NCI-H146 treated with DMSO at 0.1 percent for 48 hours (cell line): ENCODE measurements at regions not wholly inside any gene's neighbourhood (a gene's known extent, or its start where the extent isn't known, plus 50 kb on each side); places are given as distances from the start of the nearest gene placed in this dataset.
"Not testable (repeated sequence)": the region's sequence is repeated elsewhere in the genome, so short reads cannot be mapped to it uniquely, and the experiment has no call there.

Experiments
- DNase-seq: peaks from one replicate; lab custom pipeline; 2025; ENCODE audit not compliant: unreplicated experiment; lab: John Stamatoyannopoulos, UW

DNA sequence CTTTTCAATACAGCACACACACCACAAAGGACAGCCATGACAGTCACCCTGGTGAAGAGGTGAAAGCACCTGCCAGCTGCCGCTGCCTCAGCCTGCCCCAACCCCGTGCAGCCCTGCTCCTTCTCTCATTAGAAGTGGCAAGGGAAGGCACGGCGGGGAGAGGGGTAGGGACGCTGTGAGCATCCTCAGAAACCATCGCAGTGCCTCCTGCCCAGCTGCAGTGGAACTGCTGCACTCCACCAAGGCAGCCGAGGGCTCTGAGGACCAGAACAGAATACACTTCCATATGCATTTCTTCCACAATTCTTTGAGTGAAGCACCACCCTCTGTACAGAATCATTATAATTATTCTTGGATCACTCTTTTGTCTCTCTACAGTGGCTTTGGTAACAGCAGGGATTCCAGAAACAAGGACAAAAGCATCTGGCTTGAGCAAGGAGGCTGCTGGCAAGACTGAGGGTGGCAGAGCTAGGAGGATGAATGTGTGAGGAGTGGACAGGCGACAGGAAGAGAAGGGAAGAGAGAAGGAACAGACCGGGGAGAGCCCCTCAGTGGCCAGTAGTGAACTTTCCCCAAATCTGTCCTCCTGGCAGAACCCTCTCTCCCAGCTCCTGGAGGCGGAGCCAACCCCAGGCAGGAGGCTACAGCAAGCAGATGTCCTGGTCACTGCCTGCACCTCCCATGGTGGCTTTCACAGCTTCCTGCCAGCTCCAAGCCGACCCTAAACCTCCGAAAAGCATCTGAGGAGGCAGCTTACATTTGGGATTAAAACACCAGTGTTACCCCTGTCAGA is 73.2 kb downstream of the MTNR1A start:
- no peak for DNase-seq

- DNase-seq = no peak
Measured at GRCh38 chr4:186475202-186475601, 80.2 kb downstream of the MTNR1A start.

- DNase-seq = no peak
Measured at GRCh38 chr4:186473933-186474332, 81.4 kb downstream of the MTNR1A start.

- no peak for DNase-seq
Measured at GRCh38 chr4:186472948-186473347, 82.4 kb downstream of the MTNR1A start.

DNA sequence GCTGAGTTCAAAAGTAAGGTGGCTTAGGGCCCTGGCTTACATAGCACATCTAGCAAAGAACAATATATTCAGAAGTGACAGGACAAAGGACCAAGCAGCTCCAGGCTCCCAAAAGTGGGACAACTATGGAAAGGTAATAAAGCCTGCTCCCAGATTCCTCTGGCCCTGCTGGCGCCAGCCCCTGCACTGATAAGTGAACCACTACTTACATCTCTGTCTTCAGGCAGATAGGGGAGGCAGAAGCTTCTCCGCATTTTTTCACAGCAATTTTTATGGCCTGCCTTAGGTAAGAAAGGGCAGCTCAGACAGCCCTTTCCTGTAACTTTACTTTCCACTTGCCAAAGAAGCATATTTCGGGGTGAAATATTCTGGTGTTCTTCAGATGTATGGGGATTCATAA is 83.9 kb downstream of the MTNR1A start:
- DNase-seq = no peak

- no peak for DNase-seq
Measured at GRCh38 chr4:186458050-186458449, 97.3 kb downstream of the MTNR1A start.

DNA sequence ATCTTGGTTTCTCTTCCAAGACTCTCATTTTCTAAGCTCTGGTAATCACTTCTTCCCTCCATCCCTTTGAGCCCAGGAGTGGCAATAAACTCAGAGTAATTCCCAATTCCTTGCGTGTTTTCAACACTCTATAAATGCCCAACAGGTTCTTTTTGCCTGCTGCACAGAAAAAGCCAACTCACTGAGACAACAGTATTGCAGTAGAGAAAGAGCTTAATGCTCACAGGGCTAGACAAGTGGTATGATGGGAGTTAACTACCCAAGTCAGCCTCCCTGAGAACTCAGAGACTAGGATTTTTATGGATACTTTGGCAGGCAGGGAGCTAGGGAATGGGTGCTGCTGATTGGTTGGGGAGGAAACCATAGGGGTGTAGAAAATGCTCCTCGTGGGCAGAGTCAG is 103.4 kb downstream of the MTNR1A start:
- no peak for DNase-seq

- DNase-seq = no peak
Measured at GRCh38 chr4:186449954-186450353, 105.4 kb downstream of the MTNR1A start.

DNA sequence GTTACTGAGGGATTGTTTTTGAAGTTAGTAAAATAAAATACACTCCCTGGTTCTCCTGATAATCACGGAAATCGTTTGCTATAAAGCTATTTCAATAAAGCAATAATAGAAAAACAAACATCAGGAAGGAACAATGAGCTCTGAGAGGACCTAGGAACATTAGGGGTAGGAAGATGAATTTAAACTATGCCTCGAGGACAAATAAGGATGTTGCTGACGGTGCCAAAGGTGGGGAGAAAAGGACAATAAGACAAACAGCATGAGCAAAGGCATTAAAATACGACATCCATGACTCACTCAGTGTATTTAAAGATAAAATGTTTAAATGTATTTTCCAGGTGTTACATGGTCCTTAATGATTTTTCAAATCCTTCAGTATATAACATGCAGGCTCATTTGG is 110.3 kb downstream of the MTNR1A start:
- DNase-seq = no peak

- no peak for DNase-seq
Measured at GRCh38 chr4:186441502-186441901, 113.9 kb downstream of the MTNR1A start.

- no peak for DNase-seq
Measured at GRCh38 chr4:186428481-186428880, 126.9 kb downstream of the MTNR1A start.

DNA sequence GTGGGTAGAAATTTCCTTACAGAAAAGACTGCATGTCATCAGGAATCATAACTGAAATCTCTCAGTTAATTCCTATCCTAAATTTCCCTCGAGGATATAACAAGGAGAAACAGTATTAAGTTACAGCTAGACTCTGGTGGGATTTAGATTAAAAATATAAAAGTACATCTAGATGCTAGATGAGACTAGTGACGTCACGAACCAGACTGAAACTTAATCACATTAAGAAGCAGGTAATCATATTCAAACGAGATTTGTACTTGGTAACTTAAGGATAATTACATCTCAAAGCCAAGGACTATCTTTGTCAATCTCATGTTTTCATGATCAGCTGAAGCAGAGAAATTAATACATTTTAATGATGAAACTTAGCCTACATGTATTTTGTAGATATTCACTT is 130.6 kb downstream of the MTNR1A start:
- DNase-seq = no peak

DNA sequence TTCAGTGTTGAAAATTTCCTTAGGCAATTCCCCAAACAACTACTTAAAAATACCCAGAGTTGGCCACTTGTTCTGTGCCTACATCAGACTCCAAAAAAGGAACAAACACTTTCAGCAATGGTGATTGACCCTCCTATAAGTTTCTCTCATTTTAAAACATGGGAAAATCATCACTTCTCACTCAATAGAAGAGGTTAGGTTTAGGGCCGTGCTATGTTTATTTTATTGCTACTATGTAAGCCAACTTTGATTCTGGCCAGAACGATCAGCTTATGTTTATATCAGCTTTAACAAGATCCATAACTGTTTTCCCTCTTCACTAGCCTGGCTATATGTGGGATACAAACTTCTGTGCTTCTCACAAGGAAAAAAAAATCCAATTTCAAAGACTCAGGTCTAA is 133.1 kb downstream of the MTNR1A start:
- DNase-seq = no peak

DNA sequence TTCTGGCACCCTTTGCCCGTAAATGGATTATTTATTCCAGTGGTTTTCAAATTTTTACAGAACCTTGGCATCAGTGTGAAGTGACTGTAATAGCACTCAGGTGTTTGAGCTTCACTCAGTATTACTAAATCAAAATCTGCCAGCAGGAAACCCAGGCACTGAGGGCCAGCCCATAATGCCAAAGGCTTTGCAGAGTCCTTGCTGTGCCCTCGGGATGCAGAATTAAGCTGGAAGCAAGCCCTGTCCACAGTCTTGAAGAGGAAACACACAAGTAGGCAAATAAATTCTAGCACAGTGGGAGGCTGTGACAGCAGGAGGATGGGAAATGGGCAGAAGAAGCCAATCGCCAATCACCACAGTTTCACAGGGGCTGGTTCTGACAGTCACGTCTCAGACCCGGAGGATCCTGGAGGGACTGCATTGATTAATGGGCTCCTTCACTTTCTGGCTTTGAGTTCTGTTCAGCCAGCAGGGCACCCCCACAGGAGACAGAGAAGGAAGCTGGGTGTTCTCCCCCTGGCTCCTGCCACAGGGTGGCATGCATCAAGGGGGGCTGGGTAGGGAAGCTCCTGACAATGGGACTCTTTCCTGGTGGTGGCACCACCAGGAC is 138.8 kb downstream of the MTNR1A start:
- no peak for DNase-seq

GRCh38 chr4:186414390-186414789 is 141.0 kb downstream of the MTNR1A start:
- no peak for DNase-seq

- DNase-seq = no peak
Measured at GRCh38 chr4:186405957-186406356, 140.0 kb downstream of the F11 start.

DNA sequence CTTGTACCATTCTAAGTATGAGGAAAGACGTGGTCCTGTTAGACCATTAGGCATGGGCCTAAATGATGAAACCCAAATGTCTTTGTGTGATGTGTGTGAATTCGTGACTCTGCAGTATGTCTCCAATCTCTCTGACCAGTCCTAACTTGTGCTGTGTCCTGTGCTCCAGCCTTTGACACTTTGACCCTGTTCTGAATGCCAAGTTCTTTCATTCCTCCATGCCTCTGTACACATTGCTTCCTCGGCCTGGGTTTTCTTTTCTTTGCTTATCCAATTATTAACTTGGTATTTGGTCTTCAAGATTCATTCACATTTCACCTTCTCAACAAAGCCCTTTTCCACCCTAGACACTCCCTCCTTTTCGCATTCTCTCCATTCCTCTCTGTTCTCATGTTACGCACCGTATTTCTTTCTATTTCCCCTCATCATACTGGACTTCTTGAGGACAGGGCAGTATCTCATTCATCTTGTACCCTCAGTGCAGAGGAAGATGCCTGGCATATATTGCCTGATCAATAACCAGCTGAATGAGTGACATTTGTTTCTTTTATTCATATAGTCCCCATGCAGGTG is 138.7 kb downstream of the F11 start:
- no peak for DNase-seq

DNA sequence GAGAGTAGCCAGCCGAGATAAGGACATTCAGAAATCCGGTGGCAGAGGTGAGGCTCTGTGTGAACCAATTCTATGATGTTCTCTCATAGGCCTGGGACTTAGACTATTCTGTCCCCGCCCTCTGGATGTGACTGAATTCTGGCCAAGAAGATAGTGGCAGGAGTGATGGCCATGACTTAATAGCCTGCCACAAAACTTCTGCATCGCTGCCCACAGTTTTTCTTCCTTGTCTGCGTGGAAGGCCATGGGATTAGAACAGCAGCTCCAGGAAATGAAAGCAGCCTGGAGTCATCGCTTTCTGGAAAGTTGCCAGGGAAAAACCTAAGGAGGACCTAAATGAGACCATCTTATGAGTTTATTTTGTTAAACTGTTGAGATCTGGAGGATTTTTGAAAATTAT is 134.7 kb downstream of the F11 start:
- DNase-seq = no peak

GRCh38 chr4:186392017-186392416 is 126.0 kb downstream of the F11 start:
- DNase-seq = no peak

GRCh38 chr4:186384328-186384727 is 118.3 kb downstream of the F11 start:
- DNase-seq = not testable (repeated sequence)

GRCh38 chr4:186368281-186368680 is 102.3 kb downstream of the F11 start:
- no peak for DNase-seq

DNA sequence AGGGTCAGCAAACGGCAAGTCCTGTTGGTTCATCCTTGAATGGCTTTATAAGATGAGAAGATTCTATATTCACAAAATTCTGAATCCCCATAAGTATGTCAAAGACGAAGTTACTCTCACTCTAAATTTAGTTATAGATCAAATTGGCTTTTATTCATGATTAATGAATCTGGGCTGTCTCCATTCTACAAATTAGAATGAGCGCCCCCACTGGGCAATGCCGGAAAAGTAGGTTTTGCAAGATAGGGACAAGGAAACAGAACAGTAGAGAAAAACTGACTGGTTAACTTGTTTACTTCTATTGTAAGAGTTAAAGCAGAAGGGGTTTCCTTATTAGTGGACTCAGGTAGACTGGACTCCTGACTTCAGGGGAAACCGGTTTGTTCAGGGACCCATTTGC is 100.3 kb downstream of the F11 start:
- no peak for DNase-seq
